ENCODE measurements at regions not wholly inside any gene's neighbourhood (a gene's known extent, or its start where the extent isn't known, plus 50 kb on each side); places are given as distances from the start of the nearest gene placed in this dataset.

GRCh38 chr9:88923092-88923491 is 68.2 kb upstream of the S1PR3 start:
- no peak for TF ChIP-seq POLR2A (IDR thresholded peaks at IDR 0.05; ENCODE audit: low read depth, low read length)
- no peak for TF ChIP-seq SPI1 (IDR thresholded peaks at IDR 0.05; ENCODE audit: low read depth, low read length)
- no peak for TF ChIP-seq POU2F2 (IDR thresholded peaks at IDR 0.05; ENCODE audit: low read depth, low read length)
- no peak for TF ChIP-seq POLR2AphosphoS5 (IDR thresholded peaks at IDR 0.05; ENCODE audit: low read depth, low read length)
- TF ChIP-seq TAF1 (IDR thresholded peaks at IDR 0.05; ENCODE audit: low read depth, low read length) = no peak

All from GM12891 (cell line).